SK-N-MC (cell line): ENCODE measurements at regions not wholly inside any gene's neighbourhood (a gene's known extent, or its start where the extent isn't known, plus 50 kb on each side); places are given as distances from the start of the nearest gene placed in this dataset.

Source experiments
- EZH2 ChIP-seq: fragments of 200-600 bp; sonication (generic); IDR thresholded peaks from one replicate; pipeline ENCODE4 v1.6.1; 2017; ENCODE audit warnings: antibody characterized with exemption
- POLR2AphosphoS5 ChIP-seq: IDR thresholded peaks from 2 replicates; pipeline ENCODE4 v1.6.1; 2012; ENCODE audit warnings: mild to moderate bottlenecking, low read depth, low read length, borderline replicate concordance

DNA sequence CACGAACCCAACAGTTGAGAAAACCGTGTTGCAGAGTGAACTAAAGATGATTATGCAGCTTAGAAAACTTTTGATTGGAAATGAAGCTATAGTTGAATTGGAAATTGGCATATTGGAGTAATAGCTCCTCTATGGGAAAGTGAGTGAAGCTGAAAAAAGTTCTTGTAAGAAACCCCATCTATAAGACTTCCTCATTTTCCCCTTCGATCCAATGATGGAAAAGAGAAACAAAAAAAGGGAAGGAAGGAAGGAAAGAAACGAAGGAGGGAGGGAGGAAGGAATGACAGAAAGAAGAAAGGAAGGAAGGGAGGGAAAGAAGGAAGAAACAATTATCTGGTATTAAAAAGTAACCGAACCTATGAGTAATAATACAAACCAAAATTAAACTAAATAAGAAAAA is 791.8 kb upstream of the NR2F2 start:
- no peak for TF ChIP-seq EZH2
- TF ChIP-seq POLR2AphosphoS5 = no peak
